Stimulated activated CD4-positive, alpha-beta T cell treated with anti-CD3 and anti-CD28 coated beads, TNF-alpha, amount 100 ng/mL, for 1 hour (primary cell): ENCODE measurements at regions not wholly inside any gene's neighbourhood (a gene's known extent, or its start where the extent isn't known, plus 50 kb on each side); places are given as distances from the start of the nearest gene placed in this dataset.
A peak's percentile ranks its signal among the peaks of the same experiment; 100 is the strongest.

Source experiments
- DNase-seq, 3 donors: peaks; one replicate each; pipeline ENCODE4 v3.0.0-alpha.2; 2020; ENCODE audit warnings: low read depth in 3 of 3, low spot score in 1 of 3

DNA sequence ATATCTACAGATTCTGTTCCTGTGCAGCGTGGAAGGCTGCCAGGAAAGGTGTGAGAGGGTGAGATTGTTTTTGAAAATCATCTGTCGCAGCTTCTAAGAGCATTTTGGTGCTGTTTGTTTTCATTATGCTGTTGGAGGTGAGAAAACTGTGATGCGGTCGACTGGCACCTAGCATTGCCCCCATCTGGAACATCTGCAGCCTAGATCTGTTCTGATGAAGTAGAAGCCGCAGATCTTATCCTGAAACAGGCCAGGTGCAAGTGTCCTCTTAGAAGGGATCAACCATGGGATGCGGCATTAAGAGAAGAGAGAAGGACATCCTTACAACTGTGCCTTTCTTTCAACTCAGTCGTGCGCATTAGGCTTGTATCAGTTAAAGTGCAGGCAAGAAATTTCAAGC lies 167.3 kb downstream of the CDH26 start:
- no peak for DNase-seq

- no peak for DNase-seq
Measured at GRCh38 chr20:60126975-60127374, 168.8 kb downstream of the CDH26 start.

DNA sequence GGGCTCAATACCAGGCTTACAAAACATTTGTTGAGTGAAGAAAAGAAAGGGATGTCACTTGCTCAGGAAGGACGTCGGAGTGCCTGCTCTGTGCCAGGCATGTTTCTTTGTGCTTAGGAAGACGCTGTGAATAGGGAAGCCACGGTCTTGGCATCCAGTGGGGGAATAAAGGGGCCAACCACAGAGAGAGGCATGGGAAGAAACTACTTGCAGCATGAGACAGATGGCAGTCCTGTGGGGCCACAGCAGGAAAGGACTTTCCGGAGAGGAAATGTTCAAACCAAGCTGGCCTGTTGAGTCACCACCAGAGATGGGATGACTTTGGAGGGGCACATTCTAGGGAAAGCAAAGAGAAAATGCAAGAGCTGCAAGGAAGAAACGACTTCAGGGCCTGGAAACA lies 173.2 kb downstream of the CDH26 start:
- DNase-seq: no peak

DNA sequence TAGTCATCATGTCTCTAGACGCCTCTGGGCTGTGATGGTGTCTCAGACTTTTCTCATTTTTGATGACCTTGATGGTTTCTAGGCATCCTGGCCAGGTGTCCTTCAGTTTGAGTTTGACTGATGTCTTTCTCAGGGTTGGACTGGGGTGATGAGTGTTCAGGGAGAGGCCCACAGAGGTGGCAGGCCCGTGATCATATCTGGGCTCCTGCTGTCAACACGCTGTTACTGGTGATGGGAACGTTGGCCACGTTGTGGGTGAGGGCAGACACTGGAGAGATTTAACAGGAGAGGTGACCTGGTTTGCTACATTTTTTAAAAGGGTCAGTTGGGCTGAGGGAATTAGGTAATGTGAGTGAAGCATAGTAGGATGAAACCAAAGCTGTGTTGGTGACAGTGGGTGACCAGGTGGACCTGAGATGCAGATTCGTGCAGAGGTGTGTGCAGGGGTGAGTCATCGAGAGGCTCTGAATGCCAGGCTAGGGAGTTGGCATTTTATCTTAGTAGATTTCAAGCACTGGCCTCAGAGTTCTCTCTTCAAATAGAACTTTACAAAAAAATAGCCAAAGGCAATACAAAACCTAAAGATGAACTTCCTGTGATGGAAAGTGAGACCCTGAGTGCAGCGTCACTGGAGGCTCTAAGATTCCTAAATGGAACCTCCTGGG lies 174.1 kb downstream of the CDH26 start:
- no peak for DNase-seq

- no peak for DNase-seq
Measured at GRCh38 chr20:60132827-60133670, 174.8 kb downstream of the CDH26 start.

GRCh38 chr20:60135276-60135675 lies 177.1 kb downstream of the CDH26 start:
- DNase-seq: no peak

- no peak for DNase-seq
Measured at GRCh38 chr20:60136645-60137401, 178.6 kb downstream of the CDH26 start.

DNA sequence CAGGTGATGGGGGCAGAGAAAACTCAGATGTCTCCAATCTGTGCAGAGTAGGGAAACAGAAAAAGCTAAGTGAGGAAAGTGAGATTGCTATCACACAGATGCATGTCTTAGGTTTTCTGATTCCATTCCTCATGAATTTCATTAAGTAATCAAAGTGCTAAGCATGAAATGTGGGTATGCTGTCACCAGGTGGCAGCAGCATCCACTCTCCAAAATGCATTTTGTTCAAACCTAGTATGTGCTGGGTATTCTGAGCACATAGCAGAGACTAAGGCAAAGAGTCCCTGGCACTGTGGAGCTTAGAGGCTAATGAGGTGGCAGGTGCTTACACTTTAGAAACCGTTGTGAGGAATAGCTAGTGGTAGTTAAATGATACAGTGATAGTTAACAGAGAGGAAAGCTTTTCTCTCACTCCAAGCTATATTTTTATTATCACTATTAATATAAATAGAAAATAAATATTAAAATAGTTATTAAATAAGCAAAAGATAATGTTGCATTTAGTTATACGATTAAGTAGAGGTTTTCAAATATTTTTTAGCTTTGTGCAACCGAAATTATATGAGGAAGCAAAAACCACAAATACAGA lies 179.5 kb downstream of the CDH26 start:
- peak in 1 of 3 donors; percentile 17 for DNase-seq

- peak in 1 of 3 donors; percentile 28 for DNase-seq
Measured at GRCh38 chr20:60138256-60139220, 180.3 kb downstream of the CDH26 start.

DNA sequence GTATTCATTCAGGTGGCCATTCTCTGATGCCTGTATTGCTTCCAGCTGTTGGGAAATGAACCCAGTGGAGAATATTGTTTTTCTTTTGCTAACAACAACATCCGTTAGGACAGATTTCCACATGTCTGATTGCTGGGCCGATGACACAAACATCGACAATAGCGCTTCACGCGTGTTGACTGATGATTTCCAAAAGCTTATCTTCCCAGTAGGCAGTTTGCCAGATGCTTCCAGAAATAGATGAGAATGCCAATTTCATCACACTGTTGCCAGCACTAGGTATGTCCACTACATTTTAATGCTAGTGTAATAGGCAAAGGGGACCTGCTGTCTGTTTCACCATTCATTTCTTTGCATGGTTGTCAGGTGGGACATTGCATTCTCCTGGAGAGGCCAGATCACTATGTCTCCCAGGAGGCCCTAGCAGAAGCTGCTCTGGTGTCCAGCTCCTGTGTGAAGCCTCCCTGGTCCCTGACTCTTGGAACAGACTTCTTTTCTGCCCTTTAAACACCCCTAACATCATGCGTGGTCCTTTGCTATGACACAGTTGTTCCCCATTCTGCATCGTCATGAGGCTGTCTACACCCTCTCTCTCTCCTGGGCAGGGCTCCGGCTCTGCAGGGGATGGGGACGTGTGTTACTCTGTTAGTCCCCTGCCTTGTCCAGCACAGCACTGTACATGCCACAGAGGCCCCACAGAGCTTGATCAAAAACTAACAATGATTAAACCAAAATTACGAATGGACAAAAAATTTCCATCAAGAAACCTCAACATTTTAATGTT lies 181.6 kb downstream of the CDH26 start:
- DNase-seq: no peak

DNA sequence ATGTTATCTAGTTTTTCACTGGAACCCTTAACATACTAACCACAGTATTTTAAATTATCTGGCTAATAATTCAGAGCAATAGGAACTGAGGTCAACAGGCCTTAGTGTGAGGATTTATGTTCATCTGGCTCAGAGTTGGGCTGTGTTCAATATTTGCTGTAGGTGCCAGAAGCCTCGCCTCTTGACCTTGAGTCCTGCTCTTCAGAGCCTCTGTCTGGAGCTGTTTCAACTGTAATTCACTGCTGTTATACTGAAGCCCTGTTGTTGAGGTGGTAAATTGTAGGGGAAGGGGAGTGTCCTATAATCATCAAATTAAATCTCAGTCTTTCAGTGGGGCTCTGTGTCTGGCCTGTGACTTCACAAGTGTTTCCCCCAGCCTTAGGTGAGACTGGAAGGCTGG lies 184.4 kb downstream of the CDH26 start:
- no peak for DNase-seq

DNA sequence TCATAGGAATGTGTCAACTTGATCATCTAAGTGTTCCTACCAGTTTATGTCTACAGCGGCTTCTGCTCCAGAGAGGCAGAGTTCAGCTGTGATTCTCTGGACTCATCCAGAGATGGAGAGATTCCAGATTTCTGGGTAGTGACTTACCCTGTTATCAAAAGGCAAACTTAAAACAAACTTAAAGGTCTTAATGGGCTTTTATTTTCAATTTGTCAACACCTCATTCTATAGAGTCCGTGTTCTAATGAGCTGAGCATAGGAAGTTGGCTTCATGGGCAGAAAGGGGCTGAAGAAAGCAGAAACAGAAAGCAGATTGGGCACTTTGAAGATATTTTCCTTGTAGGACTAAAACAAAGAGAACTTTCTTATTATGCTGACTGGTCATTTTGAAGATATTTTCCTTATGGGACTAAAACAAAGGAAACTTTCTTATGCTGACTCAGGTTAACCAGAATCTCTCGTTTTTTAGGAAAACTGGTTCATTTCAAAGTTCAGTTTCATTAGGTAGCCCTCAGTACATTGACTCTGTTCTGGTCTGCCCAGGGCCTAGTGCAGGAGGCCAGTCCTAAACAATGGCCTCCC lies 185.1 kb downstream of the CDH26 start:
- DNase-seq: no peak

DNA sequence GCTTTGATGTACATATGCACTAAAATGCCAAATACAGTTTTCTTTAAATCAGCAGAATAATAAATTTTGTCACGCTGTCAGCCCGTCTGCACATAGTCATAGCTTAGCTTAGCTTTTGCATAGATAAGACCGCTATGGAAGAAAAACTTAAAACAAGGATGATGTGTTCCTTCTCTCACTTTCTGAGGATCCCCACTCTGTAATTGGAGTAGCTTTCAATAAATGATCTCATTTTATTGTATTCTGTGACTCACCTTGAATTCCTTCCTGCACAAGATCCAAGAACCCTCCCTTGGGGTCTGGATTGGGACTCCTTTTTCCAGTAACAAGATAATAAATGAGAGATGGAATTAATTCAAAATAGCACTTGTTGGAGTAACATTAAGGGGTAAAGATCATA lies 186.2 kb downstream of the CDH26 start:
- no peak for DNase-seq

DNA sequence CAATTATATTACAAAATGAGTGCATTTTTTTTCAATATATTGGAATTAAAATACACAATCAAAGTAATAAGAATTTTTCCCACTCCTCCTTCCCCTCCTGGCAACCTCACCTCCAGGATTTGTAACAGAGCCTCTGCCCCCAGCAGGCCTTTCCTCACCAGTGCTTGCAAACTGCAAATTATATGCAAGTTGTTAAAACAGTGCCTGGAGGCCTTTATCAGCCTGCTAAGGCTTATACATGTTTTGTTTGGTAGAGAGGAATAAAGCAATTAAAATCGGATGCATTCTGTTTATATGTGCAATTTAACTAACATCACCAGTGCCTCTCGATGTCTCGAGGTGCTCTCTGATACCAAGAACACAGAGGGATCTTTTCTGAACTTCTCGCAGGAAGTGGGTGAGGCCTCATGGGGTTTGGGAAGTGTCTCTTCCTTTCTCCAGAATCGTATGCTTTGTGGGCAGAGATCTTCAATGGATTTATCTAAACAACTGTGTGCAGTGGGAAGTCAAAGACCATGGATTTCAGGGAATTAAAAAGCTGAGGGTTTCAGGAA lies 186.8 kb downstream of the CDH26 start:
- DNase-seq: no peak

DNA sequence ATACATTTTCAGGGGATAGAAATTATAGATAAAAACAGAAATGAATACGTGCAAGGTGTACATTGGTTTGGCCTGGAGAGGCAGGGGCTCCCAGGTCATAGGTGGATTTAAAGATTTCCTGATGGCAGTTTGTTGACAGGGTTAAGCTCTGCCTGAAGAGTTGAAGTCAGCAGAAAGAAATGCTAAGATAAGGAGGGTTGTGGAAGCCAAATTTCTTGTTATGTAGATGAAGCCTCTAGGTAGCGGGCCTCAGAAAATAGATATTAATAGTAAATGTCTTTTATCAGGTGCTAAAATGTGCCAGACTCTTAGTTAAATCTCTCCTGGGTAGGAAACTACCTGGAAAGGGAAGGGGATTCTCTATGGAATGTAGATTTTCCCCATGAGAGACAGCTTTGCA lies 188.8 kb downstream of the CDH26 start:
- no peak for DNase-seq

- no peak for DNase-seq
Measured at GRCh38 chr20:60148885-60149284, 190.7 kb downstream of the CDH26 start.

GRCh38 chr20:60152792-60153191 lies 194.6 kb downstream of the CDH26 start:
- no peak for DNase-seq

DNA sequence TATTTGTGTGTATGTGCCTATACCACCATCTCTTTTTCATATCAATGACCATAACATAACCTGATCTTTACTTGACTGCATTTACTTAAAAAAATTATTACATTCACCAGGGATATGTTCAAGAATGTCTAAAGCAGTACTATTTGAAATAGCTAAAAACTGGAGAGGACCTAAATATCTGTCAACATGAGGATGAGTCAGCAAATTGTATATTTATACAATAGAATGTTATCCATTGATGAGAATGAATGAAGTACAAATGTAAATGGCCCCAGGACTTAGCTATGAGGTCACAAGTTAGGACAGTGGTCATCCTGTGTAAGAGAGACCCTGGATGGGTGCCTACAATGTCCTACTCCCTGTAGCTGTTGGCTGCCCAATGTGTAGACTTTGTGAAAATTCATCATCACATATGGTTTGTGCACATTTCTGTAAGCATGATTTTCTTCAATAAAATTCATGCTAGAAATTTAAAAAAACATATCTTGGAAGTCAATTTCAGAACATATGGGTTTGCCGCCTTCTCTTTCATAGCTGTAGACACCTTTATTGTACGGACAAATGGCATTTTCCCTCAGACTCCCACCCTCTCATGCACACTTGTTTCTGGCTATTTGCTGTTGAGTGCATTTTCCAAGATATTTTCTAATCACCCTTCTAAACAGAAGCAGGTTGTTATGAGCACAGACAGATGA lies 202.4 kb downstream of the CDH26 start:
- DNase-seq: no peak
